HS-5 (cell line): ENCODE measurements at regions not wholly inside any gene's neighbourhood (a gene's known extent, or its start where the extent isn't known, plus 50 kb on each side); places are given as distances from the start of the nearest gene placed in this dataset.

ENCODE experiments used
- DNase-seq: peaks from one replicate; pipeline ENCODE4 v3.0.0-alpha.2; 2012; ENCODE audit warnings: low read depth

- no peak for DNase-seq
Observed at GRCh38 chr2:217270485-217271121, 410.7 kb upstream of the TNP1 start.

- DNase-seq = no peak
Observed at GRCh38 chr2:217269701-217270484, 410.0 kb upstream of the TNP1 start.

GRCh38 chr2:217268978-217269377 is 409.1 kb upstream of the TNP1 start:
- no peak for DNase-seq

DNA sequence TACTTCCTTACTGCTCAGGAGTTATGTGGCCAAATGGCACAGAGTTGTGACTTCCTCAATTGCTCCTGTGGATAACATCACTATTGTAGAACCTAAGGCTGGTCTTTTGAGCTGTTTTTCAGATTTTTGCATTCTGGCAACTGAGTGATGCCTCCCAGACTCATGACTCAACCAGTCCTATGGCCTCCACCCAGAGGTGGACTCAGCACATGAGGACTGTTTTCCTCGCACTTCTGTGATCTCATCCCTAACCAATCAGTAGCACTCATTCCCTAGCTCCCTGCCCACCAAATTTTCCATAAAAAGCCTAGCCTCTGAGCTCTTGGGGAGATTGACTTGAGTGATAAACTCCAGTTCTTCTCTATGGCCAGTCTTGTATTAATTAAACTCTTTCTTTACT is 407.9 kb upstream of the TNP1 start:
- no peak for DNase-seq

- no peak for DNase-seq
Observed at GRCh38 chr2:217263756-217264155, 403.9 kb upstream of the TNP1 start.

GRCh38 chr2:217262911-217263310 is 403.0 kb upstream of the TNP1 start:
- DNase-seq = no peak

- no peak for DNase-seq
Observed at GRCh38 chr2:217261452-217261851, 401.6 kb upstream of the TNP1 start.

DNA sequence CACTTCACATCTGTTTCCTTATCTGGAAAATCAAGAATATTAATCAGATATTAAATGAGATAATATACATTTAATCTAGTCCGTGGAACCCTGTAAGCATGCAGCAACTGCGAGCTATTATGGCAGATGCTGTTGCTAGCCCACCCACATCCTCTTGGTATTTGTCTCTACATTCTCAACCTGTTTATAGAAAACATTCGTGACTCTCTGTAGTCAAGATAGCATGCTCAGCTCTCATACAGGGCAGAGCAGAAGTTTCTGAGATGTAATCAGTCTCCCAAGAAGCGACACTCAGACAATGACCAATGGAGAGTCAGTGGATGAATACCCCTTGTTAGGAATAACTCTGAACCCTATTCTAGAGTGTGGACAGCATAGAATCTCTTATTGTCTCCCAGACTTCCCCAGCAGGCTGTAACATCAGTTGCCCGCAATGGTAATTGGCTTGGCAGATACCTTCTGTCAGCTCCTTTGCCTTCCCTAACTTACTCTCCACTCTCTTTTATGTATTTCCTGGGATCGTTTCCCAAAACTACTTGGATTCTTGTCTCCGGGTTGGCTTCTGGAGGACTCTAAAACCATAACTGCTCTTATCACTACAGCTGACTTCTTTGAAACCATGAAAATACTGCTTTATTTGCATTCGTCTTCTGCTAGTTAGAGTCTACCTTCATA is 400.7 kb upstream of the TNP1 start:
- no peak for DNase-seq

DNA sequence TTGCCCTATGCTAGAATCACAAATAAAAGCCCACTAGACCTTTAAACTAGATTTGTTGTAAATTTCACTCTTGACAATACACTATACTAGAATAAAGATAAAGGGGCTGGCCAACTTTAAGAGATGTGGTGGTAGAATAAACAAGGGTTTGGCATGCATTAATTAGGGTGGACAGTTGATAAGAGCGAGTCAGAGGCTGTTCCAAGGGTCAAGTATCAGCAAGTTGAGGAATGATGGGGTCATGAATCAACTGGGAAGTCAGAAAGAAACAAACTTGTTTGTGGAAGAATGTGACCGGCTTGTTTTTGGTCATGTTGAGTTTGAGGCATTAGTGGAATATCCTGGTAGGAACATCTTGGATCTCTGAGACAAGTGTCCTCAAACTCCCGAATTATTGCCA is 398.3 kb upstream of the TNP1 start:
- DNase-seq = no peak

- DNase-seq = no peak
Observed at GRCh38 chr2:217256251-217256650, 396.4 kb upstream of the TNP1 start.

GRCh38 chr2:217254111-217254510 is 394.2 kb upstream of the TNP1 start:
- DNase-seq = no peak

DNA sequence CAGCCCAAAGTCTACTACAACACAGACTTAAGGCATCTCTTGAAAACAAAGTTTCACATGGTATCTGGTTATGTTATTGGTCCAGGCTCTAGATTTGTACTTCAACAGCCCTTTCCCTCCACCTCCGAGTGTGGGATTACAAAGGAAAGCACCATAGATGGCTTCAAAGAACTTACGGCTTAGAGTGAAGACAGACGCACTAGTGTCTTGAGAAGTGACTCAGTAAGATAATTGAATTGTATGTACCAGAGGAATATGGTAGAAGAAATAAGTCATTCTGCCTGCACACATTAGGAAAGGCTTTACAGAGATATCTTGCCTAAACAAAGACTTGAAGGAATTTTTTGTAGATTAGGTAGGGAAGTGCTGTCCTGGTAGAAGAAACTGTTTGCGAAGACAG is 392.3 kb upstream of the TNP1 start:
- DNase-seq = no peak

GRCh38 chr2:217250013-217250524 is 390.2 kb upstream of the TNP1 start:
- no peak for DNase-seq

DNA sequence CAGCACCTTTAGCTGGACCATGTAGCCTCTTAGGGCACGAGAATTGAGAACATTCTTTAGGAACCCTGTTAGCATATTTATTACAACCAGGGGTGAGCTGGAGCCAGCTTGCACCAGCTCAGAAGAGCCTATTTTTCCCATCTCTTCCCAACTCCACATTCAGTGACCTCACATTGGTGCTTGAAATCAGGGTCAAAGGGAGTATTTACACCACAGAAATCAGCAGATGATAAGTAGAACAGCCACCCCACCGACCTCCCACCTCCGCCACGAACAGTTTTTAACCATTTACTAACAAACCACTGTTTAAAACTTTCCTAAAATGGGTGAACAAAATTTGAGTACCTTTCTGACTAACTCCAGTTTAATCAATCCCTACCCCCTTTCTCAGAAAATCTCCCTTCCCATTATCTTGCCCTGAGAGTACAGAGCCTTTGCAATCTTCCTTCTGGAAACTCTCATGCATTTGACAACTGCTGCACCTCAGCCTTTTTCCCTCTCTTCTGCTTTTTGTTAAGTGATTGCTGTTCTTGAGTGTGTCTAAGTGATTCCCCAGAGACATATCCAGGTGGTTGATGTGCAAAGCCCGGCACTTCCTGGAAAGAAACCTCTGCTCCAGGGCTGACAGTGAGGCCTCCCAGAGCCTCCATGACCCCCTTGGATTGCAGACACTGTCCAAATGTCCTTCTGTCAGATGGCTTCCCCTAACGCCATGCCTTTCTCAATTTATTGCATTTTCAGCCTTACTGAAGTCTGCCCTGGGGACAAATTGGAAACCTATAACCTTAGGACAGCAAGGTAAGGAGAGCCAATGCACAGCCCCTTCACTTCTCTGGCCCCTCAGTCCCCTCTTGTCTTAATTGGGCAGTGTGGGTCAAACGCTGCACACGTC is 389.5 kb upstream of the TNP1 start:
- no peak for DNase-seq

- DNase-seq = no peak
Observed at GRCh38 chr2:217248312-217248935, 388.6 kb upstream of the TNP1 start.

- no peak for DNase-seq
Observed at GRCh38 chr2:217247476-217247875, 387.6 kb upstream of the TNP1 start.

DNA sequence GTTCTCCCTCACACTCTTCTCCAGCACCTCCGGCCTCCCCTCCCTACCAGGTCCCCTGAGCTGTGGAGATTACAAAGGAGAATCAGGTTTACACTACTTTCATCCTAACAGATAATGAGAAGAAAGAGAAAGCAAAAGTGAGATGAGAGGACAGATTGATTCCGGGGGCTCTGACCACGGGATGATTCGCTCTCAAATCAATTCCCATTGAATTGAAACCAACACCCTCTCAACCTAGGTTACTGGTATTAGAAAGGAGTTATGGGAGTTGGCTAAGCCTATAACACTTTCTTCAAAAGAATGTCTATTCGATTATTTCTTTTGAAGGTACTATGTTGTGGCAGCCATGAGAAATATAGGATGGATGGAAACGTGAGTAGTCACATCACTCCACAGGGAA is 386.2 kb upstream of the TNP1 start:
- DNase-seq = no peak

DNA sequence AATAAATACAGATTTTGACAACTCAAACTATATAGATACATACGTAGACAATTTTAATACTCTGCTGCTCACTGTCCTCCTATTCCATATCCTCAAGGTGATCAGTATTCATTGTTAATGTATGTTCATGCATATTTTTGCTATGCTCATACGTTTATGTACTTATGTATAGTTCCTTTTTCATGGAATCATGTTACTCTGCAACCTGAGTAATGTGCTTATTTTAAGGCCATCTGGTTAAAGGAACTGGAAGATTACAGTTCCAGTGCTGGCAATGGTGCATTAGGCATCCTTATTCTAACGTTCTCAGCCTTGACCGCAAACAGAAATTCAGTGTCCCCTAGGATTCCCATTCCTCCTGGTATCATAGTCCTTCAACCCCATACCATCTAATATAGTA is 385.0 kb upstream of the TNP1 start:
- DNase-seq = no peak

- DNase-seq = no peak
Observed at GRCh38 chr2:217242947-217243346, 383.1 kb upstream of the TNP1 start.

- no peak for DNase-seq
Observed at GRCh38 chr2:217231724-217232123, 371.9 kb upstream of the TNP1 start.

GRCh38 chr2:217231212-217231611 is 371.3 kb upstream of the TNP1 start:
- no peak for DNase-seq

DNA sequence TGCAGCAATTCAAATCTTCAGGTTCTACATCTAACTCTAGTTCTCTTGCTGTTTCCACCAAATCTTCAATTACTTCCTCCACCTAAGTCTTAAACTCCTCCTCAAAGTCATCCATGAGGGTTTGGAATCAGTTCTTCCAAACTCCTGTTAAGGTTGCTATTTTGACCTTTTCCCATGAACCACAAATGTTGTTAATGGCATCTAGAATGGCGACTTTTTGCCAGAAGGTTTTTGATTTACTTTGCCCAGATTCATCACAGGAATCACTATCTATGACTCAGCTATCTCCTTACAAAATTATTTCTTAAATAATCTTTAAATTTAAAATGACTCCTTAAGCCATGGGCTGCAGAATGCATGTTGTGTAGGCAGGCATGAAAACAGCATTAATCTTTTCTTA is 368.9 kb upstream of the TNP1 start:
- no peak for DNase-seq
